A673 (cell line): ENCODE measurements at regions not wholly inside any gene's neighbourhood (a gene's known extent, or its start where the extent isn't known, plus 50 kb on each side); places are given as distances from the start of the nearest gene placed in this dataset.

ENCODE experiments used
- BruUV-seq: library from RNA; stranded (reverse); fragments of 400-500 nt; replicated peaks from 2 replicates; lab custom pipeline; 2021; lab: Mats Ljungman, UMichigan
- CTCF ChIA-PET: fragments of 300-600 bp; sonication (Branson Sonifier 250); formaldehyde crosslinking; loops from one replicate; lab custom pipeline; 2022; ENCODE audit warnings: antibody characterized with exemption; lab: Charles Lee
- POLR2A ChIA-PET: fragments of 300-600 bp; sonication (Branson Sonifier 250); formaldehyde crosslinking; loops from one replicate; lab custom pipeline; 2022; ENCODE audit warnings: antibody characterized with exemption; ENCODE audit not compliant: low non-redundant PET; lab: Charles Lee
- DNase-seq: peaks from one replicate; pipeline ENCODE4 v3.0.0-alpha.2; 2015; ENCODE audit warnings: low spot score
- H3K27ac ChIP-seq: fragments of 200-600 bp; sonication (generic); 2 replicates; pipeline ENCODE4 v1.5.1; 2016; ENCODE audit warnings: mixed run types, low read depth, mild to moderate bottlenecking, mixed read lengths, antibody characterized with exemption, low read length; ENCODE audit not compliant: poor library complexity, severe bottlenecking
- H3K27me3 ChIP-seq: fragments of 200-600 bp; sonication (generic); replicated peaks from 2 replicates; pipeline ENCODE4 v1.6.1; 2017; ENCODE audit warnings: mixed run types, low read depth, mild to moderate bottlenecking, mixed read lengths, antibody characterized with exemption, low read length; ENCODE audit not compliant: insufficient read depth, poor library complexity
- H3K36me3 ChIP-seq: fragments of 200-600 bp; sonication (generic); 2 replicates; pipeline ENCODE4 v1.6.1; 2016; ENCODE audit warnings: mixed run types, mild to moderate bottlenecking, mixed read lengths, antibody characterized with exemption, low read length; ENCODE audit not compliant: insufficient read depth, poor library complexity, severe bottlenecking
- H3K4me1 ChIP-seq: fragments of 200-600 bp; sonication (generic); 2 replicates; pipeline ENCODE4 v1.6.1; 2017; ENCODE audit warnings: mixed run types, mild to moderate bottlenecking, mixed read lengths, antibody characterized with exemption, low read length; ENCODE audit not compliant: insufficient read depth, poor library complexity, severe bottlenecking
- H3K4me3 ChIP-seq: fragments of 200-600 bp; sonication (generic); 2 replicates; pipeline ENCODE4 v1.5.1; 2016; ENCODE audit warnings: low read depth, mixed run types, mild to moderate bottlenecking, mixed read lengths, low read length; ENCODE audit not compliant: poor library complexity, severe bottlenecking
- H3K9me3 ChIP-seq: fragments of 200-600 bp; sonication (generic); 2 replicates; pipeline ENCODE4 v1.6.1; 2016; ENCODE audit warnings: mixed run types, low read depth, mild to moderate bottlenecking, mixed read lengths, antibody characterized with exemption, low read length; ENCODE audit not compliant: poor library complexity, severe bottlenecking
- CTCF ChIP-seq: fragments of 300-800, 200-600 bp; sonication (generic); conservative IDR thresholded peaks from 2 replicates; pipeline ENCODE4 v1.5.1; 2017; ENCODE audit warnings: low read depth, mild to moderate bottlenecking, antibody characterized with exemption, low read length, moderate library complexity, mixed read lengths
- EZH2 ChIP-seq: fragments of 200-600 bp; sonication (generic); IDR thresholded peaks from 2 replicates; pipeline ENCODE4 v1.6.1; 2017; ENCODE audit warnings: borderline replicate concordance, low read depth, mild to moderate bottlenecking, mixed read lengths, antibody characterized with exemption, low read length; ENCODE audit not compliant: poor library complexity, severe bottlenecking
- intact Hi-C: fragments of 100-400 bp; cut with micrococcal nuclease; formaldehyde crosslinking; loops from one replicate; pipeline ENCODE4 v1.10.0; 2022; ENCODE audit not compliant: unreplicated experiment

GRCh38 chr7:47191316-47191715, 390.6 kb downstream of the TNS3 start:
- Histone ChIP-seq H3K27ac (no peak overlapping the region), H3K4me3 (no peak overlapping the region), H3K9me3 (no peaks in the 10 kb centered on the region), H3K4me1 (no peaks in the 10 kb centered on the region), H3K27me3 (peaks cover 17% of the 10 kb centered on the region), H3K36me3 (no peaks in the 10 kb centered on the region)
- CTCF ChIA-PET: no interaction called here
- POLR2A ChIA-PET: no interaction called here
- DNase-seq: no peak
- no TSS peak for BruUV-seq
- no peak for TF ChIP-seq EZH2
- TF ChIP-seq CTCF: no peak
- intact Hi-C loops: no loop called here

GRCh38 chr7:47190462-47190861, 391.4 kb downstream of the TNS3 start:
- CTCF ChIA-PET: no interaction called here
- intact Hi-C loops: no loop called here
- no peak for DNase-seq
- Histone ChIP-seq H3K27me3 (peaks cover 17% of the 10 kb centered on the region), H3K4me1 (no peaks in the 10 kb centered on the region), H3K36me3 (no peaks in the 10 kb centered on the region), H3K9me3 (no peaks in the 10 kb centered on the region), H3K27ac (no peak overlapping the region), H3K4me3 (no peak overlapping the region)
- BruUV-seq: no TSS peak
- TF ChIP-seq EZH2 (no peak), CTCF (no peak)
- POLR2A ChIA-PET: no interaction called here

- peaks cover 26% of the 10 kb centered on the region for H3K27me3 ChIP-seq
- TF ChIP-seq CTCF: no peak
- no peak overlapping the region for H3K4me3 ChIP-seq
- BruUV-seq: no TSS peak
- no peaks in the 10 kb centered on the region for H3K4me1 ChIP-seq
- intact Hi-C loops: no loop called here
- ChIA-PET POLR2A (no interaction called here), CTCF (interaction anchor here (0.6 kb wide), 1 partner anchor 401 kb away, joined by 10 read pairs; no protein-coding TSS in a partner anchor)
- H3K36me3 ChIP-seq: no peaks in the 10 kb centered on the region
- H3K9me3 ChIP-seq: no peaks in the 10 kb centered on the region
- DNase-seq: no peak
- H3K27ac ChIP-seq: no peak overlapping the region
Observed at GRCh38 chr7:47188653-47189315, 393.1 kb downstream of the TNS3 start.
